Left kidney (tissue), 1 donor: ENCODE measurements at regions not wholly inside any gene's neighbourhood (a gene's known extent, or its start where the extent isn't known, plus 50 kb on each side); places are given as distances from the start of the nearest gene placed in this dataset.
"Not testable (repeated sequence)": the region's sequence is repeated elsewhere in the genome, so short reads cannot be mapped to it uniquely, and the experiment has no call there.

Experiments
- DNase-seq: peaks from one replicate; pipeline ENCODE4 v3.0.0-alpha.2; 2013

DNA sequence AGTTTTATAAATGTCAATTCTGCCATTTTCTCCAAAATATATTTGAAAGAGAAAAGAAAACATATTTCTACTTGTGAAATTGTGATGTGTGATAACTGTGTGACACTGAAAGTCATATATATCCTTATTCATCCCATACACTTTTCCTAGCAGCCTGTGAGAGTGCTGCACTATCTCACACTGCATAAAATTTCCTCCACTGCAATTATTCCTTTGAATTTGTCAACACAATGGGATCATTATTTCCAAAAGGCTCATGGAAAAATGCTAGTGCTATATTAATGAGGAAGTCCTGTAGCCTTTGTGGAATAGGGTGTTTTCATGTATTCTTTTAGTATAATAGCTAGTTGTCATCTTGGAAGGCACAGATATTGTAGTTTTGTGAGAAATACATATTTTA is 504.1 kb downstream of the RPL10L start:
- no peak for DNase-seq

DNA sequence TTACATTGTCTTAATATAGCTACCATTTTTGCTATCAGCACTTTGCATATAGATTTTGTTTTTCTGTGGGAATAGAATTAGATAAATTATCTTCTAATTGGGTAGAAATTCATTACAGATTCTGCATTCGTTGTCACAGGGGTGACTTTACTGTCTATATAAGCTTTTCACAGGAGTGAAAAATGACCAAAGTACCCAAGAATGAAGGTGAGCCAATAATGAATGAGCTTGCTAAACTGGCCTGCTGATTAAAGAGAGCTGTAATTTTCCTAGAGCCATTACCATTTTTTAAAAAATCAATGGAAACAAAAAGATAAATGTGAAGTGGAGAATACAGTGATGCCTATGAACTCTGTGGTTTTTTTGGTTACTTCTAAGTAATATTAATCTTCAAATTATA is 504.6 kb downstream of the RPL10L start:
- no peak for DNase-seq

DNA sequence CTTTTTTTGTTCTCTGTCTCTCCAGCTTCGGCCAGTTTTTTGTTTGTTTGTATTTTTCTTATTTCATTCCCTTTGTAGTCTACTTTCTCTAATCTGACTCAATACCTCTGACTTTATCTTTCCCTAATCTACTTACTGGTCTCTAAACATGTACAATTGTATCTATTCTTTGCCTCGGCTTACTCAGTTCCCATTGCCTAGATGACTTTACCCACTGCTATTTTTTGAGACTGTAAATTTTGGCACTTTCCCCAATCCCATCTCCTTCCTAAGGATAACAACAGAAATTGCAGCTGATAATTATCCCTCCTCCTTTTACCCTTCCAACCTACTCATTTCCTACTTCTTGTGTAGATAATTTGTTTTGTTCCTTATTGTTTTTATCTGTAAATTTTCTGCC is 511.1 kb downstream of the RPL10L start:
- DNase-seq, result no peak

DNA sequence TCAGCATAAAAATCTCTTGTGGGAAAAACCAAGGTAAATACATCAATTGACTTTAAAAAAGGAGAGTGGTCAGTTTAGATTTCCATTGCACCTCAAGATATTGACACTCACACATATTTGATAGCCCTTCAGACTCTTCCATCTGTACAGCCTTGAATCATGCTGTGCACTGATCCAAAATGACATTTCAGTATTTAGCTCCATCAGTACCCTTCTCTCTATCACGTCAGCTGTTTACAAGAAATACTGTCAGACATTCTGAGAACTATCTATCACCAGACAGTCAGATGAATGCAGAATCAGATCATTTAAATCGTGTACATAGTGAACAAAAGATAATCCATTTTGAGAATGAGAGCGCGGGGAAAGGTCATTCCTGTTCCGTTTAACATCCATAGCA is 511.9 kb downstream of the RPL10L start:
- no peak for DNase-seq

DNA sequence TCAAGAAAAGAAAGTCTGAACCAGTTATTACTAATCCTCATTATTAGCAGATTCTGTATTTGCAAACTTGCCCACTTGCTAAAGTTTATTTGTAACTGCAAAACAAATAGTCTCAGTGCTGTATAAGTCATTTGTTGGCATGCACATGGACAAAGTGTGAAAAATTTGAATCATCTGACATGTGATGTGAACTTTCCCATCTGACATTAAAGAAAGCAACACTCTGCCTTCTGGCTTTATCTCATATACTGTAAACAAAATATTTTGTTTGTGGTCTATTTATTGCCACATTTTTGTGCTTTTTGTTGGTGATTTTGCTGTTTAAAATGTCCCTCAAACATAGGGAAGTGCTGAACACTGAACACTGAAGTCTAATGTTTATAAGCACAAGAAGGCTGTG is 513.8 kb downstream of the RPL10L start:
- no peak for DNase-seq

DNA sequence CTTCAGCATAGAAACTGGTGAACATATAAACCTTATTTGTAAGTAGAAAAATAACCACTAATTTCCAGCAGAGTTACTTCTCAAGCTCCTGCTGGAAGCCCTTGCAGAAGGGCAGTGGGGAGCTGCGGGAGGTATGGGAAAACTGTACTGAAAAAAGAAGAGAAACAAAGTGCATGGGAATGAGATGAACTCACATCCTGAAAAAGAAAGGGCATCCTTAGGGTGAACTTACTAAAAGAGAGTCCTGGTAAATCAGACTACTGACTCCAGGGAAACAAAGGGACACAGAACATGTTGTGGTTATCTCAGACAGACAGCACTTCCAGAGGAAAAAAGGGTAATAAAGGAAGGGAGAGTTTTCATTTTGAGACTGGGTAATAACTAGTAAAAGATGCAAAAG is 515.1 kb downstream of the RPL10L start:
- DNase-seq, result no peak

DNA sequence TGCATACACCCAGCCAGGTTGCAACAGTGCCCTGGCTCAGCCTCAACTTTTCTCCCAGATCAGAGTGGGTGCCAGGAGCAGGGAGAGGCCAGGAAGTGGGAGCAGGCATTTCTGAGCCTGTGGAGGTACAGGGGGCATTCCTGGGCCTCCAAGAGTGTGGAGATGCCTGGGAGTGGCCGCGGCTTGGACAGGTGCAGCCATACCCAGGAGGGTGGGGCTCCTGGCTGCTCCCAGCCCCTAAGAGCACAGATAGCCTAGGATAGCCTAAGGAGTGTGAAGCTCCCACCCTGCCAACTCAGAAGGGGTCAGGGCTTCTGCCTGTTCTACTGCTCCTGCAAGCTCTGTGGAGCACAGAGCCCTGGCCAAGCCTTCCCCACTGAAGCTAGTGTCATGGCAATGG is 543.4 kb downstream of the RPL10L start:
- DNase-seq, result no peak

DNA sequence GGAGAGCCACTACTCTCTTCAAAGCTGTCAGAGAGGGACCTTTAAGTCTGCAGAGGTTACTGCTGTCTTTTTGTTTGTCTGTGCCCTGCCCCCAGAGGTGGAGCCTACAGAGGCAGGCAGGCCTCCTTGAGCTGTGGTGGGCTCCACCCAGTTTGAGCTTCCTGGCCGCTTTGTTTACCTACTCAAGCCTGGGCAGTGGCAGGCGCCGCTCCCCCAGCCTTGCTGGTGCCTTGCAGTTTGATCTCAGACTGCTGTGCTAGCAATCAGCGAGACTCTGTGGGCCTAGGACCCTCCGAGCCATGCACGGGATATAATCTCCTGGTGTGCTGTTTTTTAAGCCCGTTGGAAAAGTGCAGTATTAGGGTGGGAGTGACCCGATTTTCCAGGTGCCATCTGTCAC is 550.7 kb downstream of the RPL10L start:
- DNase-seq, result not testable (repeated sequence)

DNA sequence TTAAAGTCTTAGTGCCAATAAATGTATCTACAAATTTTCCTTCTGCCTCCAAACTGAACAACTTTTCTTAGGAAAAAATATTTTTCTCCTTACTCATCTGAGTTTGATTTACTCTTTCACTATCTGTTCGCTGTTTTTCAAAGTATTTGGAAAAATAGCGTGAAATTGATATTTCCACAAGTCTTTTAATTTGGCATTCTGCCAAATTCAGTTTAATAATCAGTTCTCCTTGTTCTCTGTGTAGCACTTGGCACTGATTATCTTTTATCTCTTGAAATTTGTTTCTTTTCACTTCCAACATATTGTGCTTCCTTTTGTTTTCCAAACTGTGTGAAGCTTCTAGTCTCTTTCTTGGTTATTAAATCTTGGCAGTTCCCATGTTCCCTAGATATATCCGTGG is 559.8 kb downstream of the RPL10L start:
- no peak for DNase-seq

DNA sequence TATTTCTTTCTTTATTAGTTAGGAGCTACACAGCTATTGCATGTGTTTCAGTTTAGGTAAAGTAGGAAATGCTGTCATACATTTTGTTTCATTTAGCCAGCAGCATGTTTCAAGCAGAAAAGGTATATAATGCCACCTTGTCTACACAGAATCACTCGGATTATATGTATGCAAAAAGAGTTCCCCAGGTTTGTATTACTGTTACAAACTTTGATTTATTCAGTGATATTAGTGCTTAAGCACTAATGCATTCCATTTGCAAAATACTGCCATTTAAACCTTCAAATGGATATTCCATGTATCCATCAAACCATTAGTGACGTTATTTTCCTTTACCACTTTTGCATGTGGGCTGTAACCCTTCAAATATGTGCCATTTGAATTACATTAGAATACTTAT is 564.0 kb downstream of the RPL10L start:
- DNase-seq, result no peak

DNA sequence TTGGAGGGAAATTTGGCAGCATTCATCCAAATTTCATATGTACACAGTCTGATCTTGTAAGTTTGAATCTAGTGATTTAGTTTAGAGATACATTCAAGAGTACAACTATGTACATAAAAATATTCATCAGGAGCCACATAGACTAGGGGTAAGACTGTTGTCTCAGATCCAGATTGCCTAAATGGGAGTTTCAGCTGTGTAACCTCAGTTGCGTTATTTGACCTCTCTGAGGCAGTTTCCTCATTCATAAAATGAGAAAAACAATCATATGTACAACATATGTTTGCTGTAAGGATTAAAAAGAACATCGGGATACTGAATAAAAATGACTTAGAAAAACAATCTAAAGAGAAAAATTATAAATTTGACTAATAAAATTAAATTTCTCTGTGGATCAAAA is 577.5 kb downstream of the RPL10L start:
- no peak for DNase-seq

DNA sequence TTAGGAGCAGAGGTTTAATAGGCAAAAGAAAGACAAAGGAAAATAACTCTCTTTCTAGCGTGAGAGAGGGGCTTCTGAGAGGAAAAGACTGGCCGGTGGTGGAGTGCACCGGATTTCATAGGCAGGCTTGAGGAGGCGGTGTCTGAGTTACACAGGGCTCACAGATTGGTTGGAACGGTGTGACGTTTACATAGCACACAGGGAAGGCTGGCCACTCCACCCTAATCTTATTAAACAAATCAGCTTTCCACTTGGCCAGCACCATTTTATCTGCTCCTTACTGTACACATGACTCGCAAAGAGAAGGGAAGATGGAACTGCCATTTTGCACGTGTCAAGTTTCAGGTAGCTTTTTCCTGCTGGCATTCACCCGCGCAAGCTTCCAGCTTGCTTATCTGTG is 587.7 kb downstream of the RPL10L start:
- DNase-seq, result no peak

DNA sequence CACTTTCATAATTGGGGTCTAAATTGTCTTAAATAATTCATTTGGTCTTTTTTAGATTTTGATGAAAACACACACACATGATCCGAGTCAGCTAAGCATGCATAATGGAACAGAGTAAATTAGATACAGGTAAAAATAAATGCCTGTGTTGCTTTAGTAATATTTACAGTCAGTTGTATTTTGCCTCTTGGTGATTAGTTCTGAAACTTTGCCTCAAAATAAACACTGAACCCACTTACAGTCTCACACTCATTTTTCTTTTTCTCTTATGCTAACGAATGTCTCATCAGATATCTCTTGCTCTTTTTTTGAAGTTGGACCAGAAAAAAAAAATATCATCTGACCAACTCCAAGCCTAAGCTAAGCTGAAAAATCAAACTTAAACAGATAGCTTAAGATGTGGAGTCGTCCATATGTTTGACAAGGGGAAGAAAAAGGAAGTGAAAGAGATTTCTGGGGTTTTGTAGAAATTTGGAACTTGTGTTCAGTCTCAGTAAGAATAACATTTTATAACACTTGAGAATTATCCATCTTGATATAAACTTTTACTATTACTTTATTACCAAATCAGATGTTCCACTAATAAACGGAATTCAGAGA is 592.5 kb downstream of the RPL10L start:
- DNase-seq, result no peak

DNA sequence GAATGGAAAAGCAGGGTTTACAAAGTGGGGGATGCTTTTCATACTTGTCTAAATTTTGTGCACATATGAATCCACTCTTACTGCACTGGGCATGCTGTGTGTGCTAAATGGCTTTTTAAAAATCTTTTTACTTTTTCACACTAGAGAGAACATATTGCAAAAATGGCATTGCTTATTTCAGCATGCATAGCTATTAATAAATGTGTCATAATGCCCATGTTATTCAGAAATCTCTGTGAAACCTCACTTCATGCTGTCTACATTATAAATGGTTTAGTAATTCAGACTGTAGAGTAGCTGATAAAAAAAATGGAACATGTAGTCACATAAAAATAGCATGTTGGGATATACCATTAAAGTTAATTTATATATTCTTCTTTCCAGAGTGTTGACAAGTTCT is 593.8 kb downstream of the RPL10L start:
- DNase-seq, result no peak

DNA sequence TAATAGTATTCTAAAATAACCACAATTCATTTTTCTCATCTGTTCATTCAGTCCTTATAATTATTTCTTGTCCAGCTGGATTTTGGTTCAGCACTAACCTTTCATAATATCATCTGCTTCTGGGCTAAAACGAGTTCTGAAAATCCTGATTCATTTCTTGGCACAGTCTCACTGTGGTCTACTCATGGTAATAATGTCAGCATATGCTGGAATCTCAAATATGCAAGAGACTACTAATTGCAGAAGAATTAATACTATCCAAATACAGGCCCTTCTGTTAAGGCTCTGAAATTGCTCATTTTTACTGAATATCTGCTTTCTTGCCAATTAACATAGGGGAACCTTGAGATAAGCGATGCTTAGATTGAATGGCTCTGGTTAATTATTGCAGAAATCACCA is 597.1 kb downstream of the RPL10L start:
- DNase-seq, result no peak

DNA sequence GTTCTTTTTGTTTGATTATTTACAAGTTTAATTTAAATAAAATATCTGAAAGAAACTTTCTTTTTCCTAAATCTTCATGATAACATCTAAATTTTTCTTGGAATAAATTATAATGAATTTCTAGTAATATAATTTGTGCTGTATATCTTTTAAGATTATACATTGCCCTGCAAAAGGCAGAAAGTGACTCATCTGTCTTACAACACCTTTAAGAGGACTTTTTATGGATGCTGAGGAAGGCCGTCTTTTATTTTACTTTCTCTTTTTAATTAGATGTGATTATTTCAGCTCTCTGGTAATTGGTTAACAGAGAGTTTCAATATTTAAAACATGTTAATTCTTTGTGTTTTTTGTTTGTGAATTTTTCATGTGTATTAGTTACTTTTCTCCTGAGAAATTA is 598.4 kb downstream of the RPL10L start:
- no peak for DNase-seq

DNA sequence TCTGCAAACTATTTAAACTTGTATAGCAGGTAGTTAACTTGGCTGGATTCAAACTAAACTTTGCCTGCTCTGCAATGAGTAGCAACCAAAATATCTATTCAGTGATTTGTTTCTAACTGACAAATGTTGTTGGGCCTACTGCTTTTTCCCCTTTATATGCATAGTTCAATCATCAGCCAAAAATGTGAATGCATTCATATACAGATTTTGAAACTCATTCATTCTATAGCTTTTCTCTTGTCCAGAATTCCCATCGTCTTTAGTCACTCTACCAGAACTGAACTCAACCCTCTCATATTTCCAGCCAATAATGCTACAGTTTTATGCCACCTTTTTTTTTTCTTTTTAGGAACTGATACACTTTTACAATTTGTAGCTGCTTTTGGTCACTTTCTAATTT is 599.8 kb downstream of the RPL10L start:
- no peak for DNase-seq

DNA sequence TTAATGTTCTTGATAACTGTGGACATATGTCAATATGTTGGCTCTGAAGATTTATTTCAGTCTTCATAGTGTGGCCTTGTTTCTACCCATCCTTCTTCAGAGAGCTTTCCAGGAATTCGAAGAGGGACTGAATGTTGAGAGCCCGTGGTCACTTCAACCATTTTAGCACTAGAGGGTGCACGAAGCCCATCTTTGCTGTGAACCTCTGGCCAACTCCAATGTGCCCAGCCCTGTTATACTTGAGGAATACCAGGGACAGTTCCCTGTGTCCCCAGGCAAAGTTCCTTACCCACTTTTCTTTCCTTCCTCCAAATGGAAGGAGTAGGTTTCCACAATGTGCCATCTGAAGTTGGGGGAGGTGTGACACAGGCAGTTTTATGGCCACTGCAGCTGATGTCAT is 603.5 kb downstream of the RPL10L start:
- no peak for DNase-seq

DNA sequence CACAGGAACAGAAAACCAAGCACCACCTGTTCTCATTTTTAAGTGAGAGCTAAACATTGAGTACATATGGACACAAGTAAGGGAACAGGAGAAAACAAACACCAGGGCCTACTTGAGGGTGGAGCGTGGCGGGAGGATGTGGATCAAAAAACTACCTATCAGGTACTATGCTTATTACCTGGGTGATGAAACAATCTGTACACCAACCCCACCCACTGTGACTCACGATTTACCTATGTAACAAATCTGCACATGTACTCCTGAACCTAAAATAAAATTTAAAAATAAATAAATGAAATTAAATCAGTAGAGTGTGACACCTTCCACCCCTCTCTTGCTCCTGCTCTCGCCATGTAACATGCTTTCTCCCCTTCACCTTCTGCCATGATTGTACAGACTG is 615.5 kb downstream of the RPL10L start:
- DNase-seq, result no peak

DNA sequence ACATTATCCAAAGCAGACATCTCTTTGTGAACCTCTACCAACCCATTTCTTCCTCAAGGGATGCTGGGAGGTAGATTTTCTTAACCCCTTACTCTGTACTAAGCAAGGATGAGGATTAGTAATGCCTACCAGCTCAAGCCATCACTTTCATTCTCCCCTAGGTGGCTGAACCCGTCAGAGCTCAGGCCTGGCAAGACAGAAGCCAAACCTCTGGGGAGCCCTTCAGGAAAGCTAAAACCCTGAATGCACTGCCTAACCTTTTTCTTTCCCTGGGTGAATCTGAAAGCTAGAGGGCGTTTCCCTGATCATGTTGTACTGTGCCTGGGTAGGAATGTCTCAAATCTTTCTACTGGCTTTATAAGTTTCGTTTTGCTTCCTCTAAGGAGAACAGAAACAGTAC is 617.3 kb downstream of the RPL10L start:
- no peak for DNase-seq

DNA sequence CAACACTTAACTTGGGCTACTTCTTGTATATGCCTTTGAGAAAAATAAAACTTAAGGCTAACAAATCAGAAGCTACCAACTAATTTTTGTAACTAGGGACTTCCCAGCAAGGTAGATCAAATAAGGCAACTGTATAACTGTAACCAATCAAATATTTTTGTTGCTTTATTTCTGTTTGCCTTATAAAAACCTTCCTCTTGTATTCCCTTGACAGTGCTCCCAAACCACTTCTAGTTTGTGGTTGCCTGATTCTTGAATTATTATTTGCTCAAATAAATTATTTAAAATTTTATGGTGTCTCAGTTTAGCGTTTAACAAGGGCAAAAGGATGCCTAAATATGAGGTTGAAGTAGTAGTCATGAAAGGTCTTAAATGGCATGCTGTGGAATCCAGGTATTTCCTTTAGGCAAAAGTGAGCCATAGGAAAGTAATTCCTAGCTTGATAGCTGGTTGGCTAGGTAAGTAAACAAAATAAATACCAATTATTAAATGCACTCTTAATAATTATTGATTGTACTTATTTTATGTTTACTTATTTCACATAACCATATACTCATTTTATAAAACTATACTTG is 632.6 kb downstream of the RPL10L start:
- DNase-seq, result no peak

DNA sequence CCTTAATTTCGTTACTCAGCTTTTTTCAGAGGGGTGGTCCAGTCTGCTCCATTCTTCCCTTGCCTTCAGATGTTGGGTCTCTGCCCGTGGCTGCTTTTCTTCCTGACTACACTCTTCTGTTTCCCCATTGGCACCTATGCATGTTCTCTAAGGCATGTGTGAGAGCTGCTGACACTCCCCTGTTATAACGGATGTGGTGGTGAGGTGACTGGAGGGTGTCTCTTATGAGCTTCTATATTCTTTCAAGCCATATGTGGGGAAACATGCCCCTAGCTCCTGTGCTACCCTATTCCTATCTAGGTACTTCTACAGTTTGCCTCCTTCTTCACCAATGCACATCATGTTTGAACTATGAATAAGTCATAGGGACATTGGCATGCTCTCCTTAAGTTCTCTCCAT is 643.2 kb downstream of the RPL10L start:
- no peak for DNase-seq

DNA sequence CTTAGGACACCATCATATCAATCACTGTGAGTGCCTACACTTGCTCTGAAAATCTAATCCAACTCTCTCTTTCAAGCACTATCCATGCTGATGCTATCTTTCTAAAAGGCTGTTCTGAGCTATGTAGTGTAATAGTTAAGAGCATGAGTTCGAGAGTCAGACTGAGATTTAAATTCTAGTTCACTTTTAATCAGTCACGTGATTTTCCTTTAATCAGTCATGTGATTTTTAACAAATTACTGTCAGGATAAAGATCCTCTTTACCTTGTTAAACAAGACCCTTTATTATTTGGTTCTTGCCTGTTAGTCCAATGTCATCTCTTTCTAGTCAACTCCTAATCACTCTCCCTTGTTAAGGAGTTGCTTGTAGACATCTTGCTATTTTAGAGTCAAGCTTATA is 653.0 kb downstream of the RPL10L start:
- DNase-seq, result no peak

DNA sequence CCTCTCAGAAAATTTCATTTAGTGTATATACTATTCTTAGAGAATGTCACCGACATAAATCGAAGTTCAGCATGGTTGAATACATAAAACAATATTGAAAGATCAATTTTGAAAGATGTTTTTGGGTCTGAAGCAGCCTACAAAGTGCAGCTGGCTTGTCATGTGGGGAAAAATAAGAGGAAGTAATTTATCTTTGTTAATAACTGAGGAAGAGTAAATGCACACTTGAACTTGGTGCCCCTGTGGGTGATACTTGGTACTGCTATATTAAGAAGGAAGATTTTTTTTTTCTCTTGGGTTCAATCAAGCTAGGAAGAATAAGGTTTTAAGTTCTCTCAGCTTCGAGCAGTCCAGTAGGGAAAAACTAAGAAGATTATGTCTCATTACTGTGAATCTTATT is 661.3 kb downstream of the RPL10L start:
- no peak for DNase-seq

DNA sequence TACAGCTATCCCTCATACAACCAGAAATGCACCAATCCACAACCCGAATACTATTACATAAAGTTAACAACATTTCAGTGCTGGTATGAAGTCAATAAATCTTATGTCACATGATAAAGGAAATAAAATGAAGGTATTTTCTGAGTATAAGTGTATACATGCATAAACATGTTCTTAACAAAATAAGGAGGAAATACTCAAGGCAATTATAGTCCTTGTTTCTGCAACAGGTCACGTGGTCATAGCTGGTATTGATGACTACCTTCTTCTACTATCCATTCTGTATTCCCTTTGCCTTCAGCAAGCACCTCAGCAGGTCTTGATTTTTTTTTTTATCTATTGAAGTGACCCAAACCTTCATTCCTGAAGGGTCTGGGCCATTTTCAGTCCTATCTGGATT is 675.6 kb downstream of the RPL10L start:
- no peak for DNase-seq
